ENCODE measurements at regions not wholly inside any gene's neighbourhood (a gene's known extent, or its start where the extent isn't known, plus 50 kb on each side); places are given as distances from the start of the nearest gene placed in this dataset.

DNA sequence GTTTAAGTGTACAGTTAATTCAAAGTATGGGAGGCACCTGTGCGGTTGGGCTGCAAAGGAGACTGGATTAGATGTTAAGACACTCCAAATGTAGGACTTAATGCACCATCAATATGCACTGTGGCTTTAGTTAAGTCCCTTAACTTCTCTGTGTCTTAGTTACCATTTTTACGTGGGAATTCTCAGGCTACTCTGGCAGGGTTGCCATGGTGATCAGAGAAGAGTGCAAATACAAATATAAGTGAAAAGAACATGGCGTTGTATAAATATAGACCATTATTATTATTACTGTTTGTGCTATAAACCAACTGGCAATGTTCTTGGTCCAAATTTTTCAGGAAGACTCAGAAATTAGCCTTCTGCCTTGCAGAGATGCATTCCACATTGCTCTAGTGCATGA lies 595.6 kb downstream of the NPHP4 start:
- Mint-ChIP-seq H3K4me1 (no peaks in the 10 kb centered on the region), H3K4me3 (no peak overlapping the region), H3K27ac (no peak overlapping the region), H3K9me3 (no peaks in the 10 kb centered on the region), H3K27me3 (ENCODE audit: low read depth) (peaks cover 13% of the 10 kb centered on the region), H3K36me3 (ENCODE audit: low read depth) (no peaks in the 10 kb centered on the region)
- TF ChIP-seq, protein P1, sequence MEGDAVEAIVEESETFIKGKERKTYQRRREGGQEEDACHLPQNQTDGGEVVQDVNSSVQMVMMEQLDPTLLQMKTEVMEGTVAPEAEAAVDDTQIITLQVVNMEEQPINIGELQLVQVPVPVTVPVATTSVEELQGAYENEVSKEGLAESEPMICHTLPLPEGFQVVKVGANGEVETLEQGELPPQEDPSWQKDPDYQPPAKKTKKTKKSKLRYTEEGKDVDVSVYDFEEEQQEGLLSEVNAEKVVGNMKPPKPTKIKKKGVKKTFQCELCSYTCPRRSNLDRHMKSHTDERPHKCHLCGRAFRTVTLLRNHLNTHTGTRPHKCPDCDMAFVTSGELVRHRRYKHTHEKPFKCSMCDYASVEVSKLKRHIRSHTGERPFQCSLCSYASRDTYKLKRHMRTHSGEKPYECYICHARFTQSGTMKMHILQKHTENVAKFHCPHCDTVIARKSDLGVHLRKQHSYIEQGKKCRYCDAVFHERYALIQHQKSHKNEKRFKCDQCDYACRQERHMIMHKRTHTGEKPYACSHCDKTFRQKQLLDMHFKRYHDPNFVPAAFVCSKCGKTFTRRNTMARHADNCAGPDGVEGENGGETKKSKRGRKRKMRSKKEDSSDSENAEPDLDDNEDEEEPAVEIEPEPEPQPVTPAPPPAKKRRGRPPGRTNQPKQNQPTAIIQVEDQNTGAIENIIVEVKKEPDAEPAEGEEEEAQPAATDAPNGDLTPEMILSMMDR (IDR thresholded peaks at IDR 0.05; ENCODE audit: unreplicated experiment in 3 of 3), result no peak

DNA sequence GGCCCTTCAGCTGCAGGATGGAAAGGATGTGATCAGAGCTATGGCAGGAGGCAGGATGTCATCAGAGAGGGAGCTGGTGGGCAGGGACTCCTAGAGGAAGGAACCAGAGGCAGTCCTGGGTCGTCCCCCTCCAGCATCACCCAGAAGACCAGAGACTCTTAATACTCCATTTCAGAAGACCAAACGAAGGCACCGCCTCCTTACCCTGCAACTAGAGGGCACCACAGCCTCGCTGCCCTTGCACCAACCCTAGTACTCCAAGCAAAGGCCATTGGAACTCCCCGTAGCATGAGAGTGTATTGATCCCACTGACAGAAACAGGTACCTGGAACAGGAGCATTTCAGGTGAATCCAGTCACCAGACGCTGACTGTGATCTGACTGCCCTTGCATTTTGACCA lies 598.1 kb downstream of the NPHP4 start:
- TF ChIP-seq, protein P1 (IDR thresholded peaks at IDR 0.05; ENCODE audit: unreplicated experiment in 3 of 3), result no peak
- Mint-ChIP-seq H3K4me1 (no peaks in the 10 kb centered on the region), H3K27me3 (ENCODE audit: low read depth) (peaks cover 15% of the 10 kb centered on the region), H3K36me3 (ENCODE audit: low read depth) (no peaks in the 10 kb centered on the region), H3K9me3 (no peaks in the 10 kb centered on the region), H3K4me3 (no peak overlapping the region), H3K27ac (no peak overlapping the region)

DNA sequence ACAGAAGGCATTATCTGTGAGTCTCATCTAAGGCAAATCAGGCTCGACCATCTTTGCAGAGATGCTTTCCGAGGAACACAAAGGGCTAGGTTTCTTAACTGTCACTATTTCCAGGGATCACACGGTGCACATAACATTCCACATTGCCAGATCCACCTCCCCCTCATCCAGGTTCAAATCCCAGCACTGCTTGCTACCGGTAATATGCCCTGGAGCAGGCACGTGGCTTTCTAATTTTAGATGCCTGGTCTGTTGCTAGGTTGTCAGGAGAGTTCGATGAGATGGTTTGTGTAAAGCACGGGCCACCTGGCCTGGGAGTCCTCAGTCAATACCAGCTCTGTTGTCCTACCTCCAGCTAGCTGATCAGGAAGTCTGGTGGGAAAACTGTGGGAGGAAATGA lies 598.6 kb downstream of the NPHP4 start:
- Mint-ChIP-seq H3K9me3 (no peaks in the 10 kb centered on the region), H3K36me3 (ENCODE audit: low read depth) (no peaks in the 10 kb centered on the region), H3K27ac (no peak overlapping the region), H3K4me3 (no peak overlapping the region), H3K4me1 (no peaks in the 10 kb centered on the region), H3K27me3 (ENCODE audit: low read depth) (peaks cover 17% of the 10 kb centered on the region)
- TF ChIP-seq, protein P1 (IDR thresholded peaks at IDR 0.05; ENCODE audit: unreplicated experiment in 3 of 3), result no peak

DNA sequence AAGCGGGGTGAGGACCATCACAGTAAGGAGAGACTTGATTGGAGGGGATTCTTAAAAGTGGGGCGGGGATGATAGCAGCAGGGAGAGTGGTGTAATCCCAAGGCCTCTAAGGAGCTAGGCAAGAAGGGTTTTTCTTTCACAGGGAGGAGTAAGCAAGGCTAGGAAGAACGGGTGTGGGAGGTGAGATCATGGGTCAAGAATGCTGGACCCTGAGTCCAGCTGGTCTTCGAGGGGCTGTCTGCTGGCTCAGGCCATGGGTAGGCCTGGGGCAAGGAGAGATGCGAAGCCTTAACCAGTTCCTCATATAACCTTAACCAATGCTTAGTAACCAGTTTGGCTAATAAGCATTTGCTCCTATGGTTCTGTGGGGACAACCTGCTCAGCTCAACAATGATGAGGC lies 599.1 kb downstream of the NPHP4 start:
- Mint-ChIP-seq H3K36me3 (ENCODE audit: low read depth) (no peaks in the 10 kb centered on the region), H3K4me3 (no peak overlapping the region), H3K27ac (no peak overlapping the region), H3K9me3 (no peaks in the 10 kb centered on the region), H3K4me1 (no peaks in the 10 kb centered on the region), H3K27me3 (ENCODE audit: low read depth) (peaks cover 17% of the 10 kb centered on the region)
- TF ChIP-seq, protein P1 (IDR thresholded peaks at IDR 0.05; ENCODE audit: unreplicated experiment in 3 of 3), result no peak

DNA sequence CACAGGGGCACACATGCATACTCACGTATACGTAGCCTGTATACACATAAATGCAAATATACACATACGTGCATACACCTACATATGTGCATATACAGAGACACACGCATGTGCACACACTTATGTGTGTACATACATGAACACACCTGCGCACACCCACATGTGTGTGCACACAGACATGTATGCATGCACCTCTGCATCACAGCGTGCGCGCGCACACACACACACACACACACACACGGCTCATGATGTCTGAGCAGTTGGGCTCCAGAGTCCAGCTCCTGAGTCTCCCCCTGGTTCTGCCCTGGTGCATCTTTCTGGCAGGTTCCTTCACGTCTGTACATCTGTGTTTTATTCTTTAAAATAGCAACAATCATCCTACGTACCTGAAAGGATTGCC lies 600.5 kb downstream of the NPHP4 start:
- H3K4me1 Mint-ChIP-seq, result no peaks in the 10 kb centered on the region
- TF ChIP-seq, protein P1 (IDR thresholded peaks at IDR 0.05; ENCODE audit: unreplicated experiment in 3 of 3), result no peak

DNA sequence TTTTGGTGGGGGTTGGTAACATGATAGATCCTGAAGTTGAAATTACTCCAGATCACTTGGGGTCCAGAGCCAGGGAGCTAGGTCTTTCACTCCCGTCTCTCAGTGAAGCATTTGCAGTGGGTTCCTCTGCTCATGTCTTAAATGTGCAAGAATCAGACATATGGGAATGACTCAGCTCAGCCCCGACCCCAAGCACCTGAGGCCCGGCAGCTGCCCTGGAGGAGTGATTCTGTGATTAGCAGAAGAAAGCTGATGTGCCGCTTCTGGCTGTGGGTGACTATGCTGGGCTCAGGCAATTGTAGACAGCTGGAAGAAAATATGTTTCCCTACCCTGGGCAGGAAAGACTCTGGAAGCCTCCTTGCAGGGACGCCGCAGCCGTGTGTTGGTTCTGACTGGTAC lies 601.7 kb downstream of the NPHP4 start:
- Mint-ChIP-seq H3K4me1 (no peaks in the 10 kb centered on the region), H3K4me3 (no peak overlapping the region), H3K36me3 (ENCODE audit: low read depth) (no peaks in the 10 kb centered on the region), H3K27me3 (ENCODE audit: low read depth) (peaks cover 13% of the 10 kb centered on the region), H3K9me3 (no peaks in the 10 kb centered on the region), H3K27ac (no peak overlapping the region)
- TF ChIP-seq, protein P1 (IDR thresholded peaks at IDR 0.05; ENCODE audit: unreplicated experiment in 3 of 3), result no peak

More for the DNA sequence above, 600.5 kb downstream of the NPHP4 start:
- Mint-ChIP-seq H3K27ac (no peak overlapping the region), H3K9me3 (no peaks in the 10 kb centered on the region), H3K27me3 (ENCODE audit: low read depth) (peaks cover 13% of the 10 kb centered on the region), H3K36me3 (ENCODE audit: low read depth) (no peaks in the 10 kb centered on the region), H3K4me3 (no peak overlapping the region)
